RWPE1 (cell line): ENCODE measurements at regions not wholly inside any gene's neighbourhood (a gene's known extent, or its start where the extent isn't known, plus 50 kb on each side); places are given as distances from the start of the nearest gene placed in this dataset.

Experiments used
- CTCF ChIA-PET: fragments of 350-600 bp; sonication (Branson Sonifier 250); formaldehyde crosslinking; extraction: SDS; loops from one replicate; lab custom pipeline; 2021; lab: Yijun Ruan, JAX
- POLR2A ChIA-PET: fragments of 400-600 bp; formaldehyde crosslinking; extraction: SDS; loops from one replicate; lab custom pipeline; 2020; ENCODE audit warnings: antibody characterized with exemption; ENCODE audit not compliant: low non-redundant PET; lab: Yijun Ruan, JAX
- DNase-seq: peaks from one replicate; pipeline ENCODE4 v3.0.0; 2012; ENCODE audit warnings: low spot score
- H3K27ac ChIP-seq: fragments of 450-650 bp; 2 replicates; pipeline ENCODE4 v1.5.1; 2017
- TF ChIP-seq, protein P1 (sequence below): fragments of 450-650 bp; conservative IDR thresholded peaks from 2 replicates; pipeline ENCODE4 v1.5.1; 2017; ENCODE audit warnings: low read depth, mild to moderate bottlenecking

DNA sequence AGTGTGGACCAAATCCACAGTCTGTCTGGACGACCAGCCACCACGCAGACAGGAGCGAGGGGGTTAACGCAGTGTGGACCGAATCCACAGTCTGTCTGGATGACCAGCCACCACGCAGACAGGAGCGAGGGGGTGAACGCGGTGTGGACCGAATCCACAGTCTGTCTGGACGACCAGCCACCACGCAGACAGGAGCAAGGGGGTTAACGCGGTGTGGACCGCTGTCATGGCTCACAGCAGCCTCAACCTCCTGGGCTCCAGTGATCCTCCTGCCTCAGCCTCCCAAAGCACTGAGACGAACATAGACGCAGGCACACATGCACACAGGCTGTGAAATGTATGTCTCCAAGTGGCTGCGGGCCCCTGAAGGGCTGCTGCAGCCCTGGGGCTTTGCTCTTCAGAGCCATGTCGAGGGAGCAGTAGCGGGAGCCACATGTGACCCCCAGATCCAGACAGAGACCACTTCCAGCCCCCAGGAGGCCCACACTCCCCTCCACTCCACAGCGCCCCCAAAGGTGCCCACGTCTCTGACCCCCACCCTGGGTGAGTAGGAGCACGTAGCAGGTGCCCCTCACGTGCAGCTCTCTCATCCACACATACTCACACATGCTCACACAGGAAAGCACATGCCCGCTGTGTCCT, 98.1 kb downstream of the YTHDF1 start:
- TF ChIP-seq, protein P1, sequence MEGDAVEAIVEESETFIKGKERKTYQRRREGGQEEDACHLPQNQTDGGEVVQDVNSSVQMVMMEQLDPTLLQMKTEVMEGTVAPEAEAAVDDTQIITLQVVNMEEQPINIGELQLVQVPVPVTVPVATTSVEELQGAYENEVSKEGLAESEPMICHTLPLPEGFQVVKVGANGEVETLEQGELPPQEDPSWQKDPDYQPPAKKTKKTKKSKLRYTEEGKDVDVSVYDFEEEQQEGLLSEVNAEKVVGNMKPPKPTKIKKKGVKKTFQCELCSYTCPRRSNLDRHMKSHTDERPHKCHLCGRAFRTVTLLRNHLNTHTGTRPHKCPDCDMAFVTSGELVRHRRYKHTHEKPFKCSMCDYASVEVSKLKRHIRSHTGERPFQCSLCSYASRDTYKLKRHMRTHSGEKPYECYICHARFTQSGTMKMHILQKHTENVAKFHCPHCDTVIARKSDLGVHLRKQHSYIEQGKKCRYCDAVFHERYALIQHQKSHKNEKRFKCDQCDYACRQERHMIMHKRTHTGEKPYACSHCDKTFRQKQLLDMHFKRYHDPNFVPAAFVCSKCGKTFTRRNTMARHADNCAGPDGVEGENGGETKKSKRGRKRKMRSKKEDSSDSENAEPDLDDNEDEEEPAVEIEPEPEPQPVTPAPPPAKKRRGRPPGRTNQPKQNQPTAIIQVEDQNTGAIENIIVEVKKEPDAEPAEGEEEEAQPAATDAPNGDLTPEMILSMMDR: no peak
- H3K27ac ChIP-seq: no peak overlapping the region
- no peak for DNase-seq
- ChIA-PET CTCF (interaction anchor here (0.6 to 1.4 kb wide), 2 partner anchors 62 to 665 kb away, joined by 3 read pairs; no protein-coding TSS in a partner anchor), POLR2A (no interaction called here)

DNA sequence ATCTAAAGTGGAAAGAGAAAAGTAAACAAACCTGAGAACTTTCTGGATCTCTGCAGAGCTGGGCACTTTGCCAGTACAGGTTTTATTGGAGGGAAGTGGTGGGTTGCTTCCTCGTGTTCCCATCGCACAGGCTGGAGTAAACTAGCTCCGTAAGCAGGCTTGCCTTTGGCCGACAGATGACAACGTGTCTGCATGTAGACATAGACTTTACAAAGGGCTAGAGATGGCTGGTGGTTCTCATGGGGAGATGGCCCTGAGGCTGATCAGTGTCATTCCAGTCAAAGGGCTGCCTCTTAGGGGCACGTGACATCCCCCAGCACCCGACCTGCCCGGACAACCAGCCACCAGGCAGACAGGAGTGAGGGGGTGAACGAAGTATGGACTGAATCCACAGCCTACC, 98.8 kb downstream of the YTHDF1 start:
- no peak for DNase-seq
- H3K27ac ChIP-seq: no peak overlapping the region
- TF ChIP-seq, protein P1: no peak
- ChIA-PET POLR2A (interaction anchor here (0.6 kb wide), 1 partner anchor 367 kb away, joined by 3 read pairs; no protein-coding TSS in a partner anchor), CTCF (interaction anchor here (0.6 to 1.4 kb wide), 2 partner anchors 61 to 666 kb away, joined by 3 read pairs; no protein-coding TSS in a partner anchor)

DNA sequence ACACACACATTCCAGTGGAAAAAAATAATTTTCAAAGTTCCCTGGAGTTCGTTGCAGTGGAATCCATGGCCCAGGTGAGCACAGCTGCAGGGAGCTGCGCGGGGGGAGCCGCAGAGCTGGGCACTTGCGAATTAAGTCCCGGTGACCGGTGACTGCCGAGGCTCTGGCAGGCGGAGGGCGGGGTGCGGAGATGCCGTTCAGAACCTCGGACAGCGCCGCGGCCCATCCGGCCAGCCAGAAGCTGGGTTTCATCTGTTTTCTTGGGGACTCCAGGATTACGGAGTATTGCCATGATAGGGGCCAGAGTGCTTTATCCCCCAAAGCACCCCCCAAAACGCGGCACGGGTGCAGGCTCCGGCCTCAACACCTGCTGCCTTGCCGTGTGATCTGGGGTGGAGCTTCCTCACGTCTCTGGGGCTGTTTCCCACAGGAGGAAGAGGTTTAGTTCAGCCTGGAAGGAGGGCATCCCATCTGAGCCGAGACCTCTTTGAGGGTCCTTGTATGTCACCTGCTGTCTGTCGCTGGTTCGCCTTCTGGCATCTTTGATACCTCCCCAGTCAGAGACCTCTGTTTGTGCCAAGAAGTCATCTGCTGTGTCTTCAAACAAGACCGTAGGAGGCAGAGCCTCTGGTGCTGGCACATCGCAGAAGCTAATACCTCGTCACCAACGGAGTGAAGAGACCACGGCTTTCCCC, 99.4 kb downstream of the YTHDF1 start:
- DNase-seq: peak; percentile 80
- TF ChIP-seq, protein P1: no peak
- CTCF ChIA-PET: interaction anchor here (0.6 to 1.5 kb wide), 3 partner anchors 14 to 667 kb away, joined by 3 read pairs; no protein-coding TSS in a partner anchor
- H3K27ac ChIP-seq: no peak overlapping the region
- POLR2A ChIA-PET: interaction anchor here (0.6 kb wide), 1 partner anchor 367 kb away, joined by 3 read pairs; no protein-coding TSS in a partner anchor

DNA sequence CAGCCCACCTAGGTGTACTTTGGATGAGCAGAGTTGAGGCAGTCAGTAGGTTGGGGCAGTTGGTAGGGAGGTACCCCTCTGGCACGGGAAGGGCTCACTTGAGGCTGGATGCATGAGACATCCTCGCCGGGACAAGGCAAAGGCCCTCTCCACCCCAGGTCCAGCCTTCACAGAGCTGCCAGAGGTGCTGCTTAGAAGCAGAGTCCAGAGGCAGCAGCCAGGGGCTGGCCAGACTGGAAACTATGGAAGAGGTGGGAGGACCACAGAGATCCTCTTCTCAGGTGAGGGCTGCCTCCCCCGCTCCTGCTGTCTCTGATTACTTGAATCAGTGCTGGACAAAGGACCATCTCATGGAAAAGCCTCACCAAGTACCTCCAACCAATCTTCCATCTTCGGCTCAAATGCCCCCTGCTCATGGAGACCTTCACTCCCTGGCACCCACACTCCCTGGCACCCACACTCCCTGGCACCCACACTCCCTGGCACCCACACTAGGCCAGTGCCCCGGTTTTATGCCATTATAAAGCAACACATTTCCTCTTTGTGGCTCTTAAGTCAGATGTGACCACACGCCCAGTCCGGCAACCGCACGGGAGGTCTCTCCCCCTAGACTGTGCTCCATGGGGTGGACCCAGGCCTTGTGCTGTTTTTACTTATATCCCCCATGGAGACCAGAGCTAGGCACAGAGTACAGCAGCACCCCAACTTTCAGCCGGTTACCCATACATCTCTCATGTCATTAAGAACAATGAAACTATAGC, 100.1 kb downstream of the YTHDF1 start:
- no peak overlapping the region for H3K27ac ChIP-seq
- CTCF ChIA-PET: interaction anchor here (1.4 to 1.5 kb wide), 2 partner anchors 13 to 60 kb away, joined by 3 read pairs; no protein-coding TSS in a partner anchor

DNA sequence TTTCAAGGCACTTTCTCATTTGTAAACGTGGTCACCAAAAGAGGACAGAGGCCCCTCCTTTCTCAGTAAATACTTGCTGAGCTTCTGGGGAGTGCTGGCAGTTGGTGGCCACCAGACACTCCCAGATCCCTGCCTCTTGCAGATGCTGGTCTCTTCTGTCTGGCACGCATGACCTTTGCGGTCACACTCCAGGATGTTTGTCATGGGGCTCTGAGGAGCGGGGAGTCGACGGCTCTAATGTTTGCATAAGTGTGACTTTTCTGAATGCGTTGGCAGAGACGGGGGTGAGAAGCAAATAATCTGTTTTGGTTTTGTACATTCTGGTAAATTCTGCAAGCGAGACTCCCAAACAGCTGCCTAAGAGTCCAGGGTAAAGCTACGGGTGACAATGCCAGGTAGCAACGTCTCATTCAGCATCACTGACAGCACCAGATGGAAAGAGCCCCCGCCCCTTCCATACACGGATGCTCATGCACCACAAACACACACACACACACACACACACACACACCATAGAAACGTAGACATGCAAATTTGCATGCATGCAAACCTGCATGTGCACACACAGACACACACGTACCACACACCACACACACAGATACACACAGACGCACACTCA, 101.1 kb downstream of the YTHDF1 start:
- ChIA-PET POLR2A (no interaction called here), CTCF (no interaction called here)
- H3K27ac ChIP-seq: no peak overlapping the region
- DNase-seq: no peak
- TF ChIP-seq, protein P1: no peak

More for the DNA sequence above, 100.1 kb downstream of the YTHDF1 start:
- POLR2A ChIA-PET: no interaction called here
- TF ChIP-seq, protein P1: no peak
- DNase-seq: no peak
